Spinal cord (tissue), 9 donors: ENCODE measurements at regions not wholly inside any gene's neighbourhood (a gene's known extent, or its start where the extent isn't known, plus 50 kb on each side); places are given as distances from the start of the nearest gene placed in this dataset.
"Not testable (repeated sequence)": the region's sequence is repeated elsewhere in the genome, so short reads cannot be mapped to it uniquely, and the experiment has no call there.

Source experiments
- DNase-seq, 6 donors: peaks; one replicate each; pipeline versions ENCODE4 v3.0.0 to v3.0.0-alpha.2; 2013 to 2015; ENCODE audit warnings: low spot score in 6 of 6, low read depth in 4 of 6
- H3K27ac ChIP-seq: one replicate; pipeline ENCODE4 v1.5.1; 2013; ENCODE audit warnings: low read depth, low read length, control low read depth
- H3K27me3 ChIP-seq: one replicate; pipeline ENCODE4 v1.6.1; 2013; ENCODE audit warnings: low read length; ENCODE audit not compliant: control insufficient read depth, insufficient read depth
- H3K36me3 ChIP-seq: one replicate; pipeline ENCODE4 v1.6.1; 2013; ENCODE audit warnings: low read length; ENCODE audit not compliant: control insufficient read depth, insufficient read depth
- H3K4me1 ChIP-seq: one replicate; pipeline ENCODE4 v1.6.1; 2013; ENCODE audit warnings: low read length; ENCODE audit not compliant: control insufficient read depth, insufficient read depth
- H3K4me3 ChIP-seq: one replicate; pipeline ENCODE4 v1.5.1; 2013; ENCODE audit warnings: low read depth, low read length, control low read depth
- H3K9me3 ChIP-seq: one replicate; pipeline ENCODE4 v1.6.1; 2013; ENCODE audit warnings: low read length; ENCODE audit not compliant: control insufficient read depth, insufficient read depth
- WGBS: methylation state at CpG from one replicate; pipeline ENCODE4 v1.1.5; 2013; ENCODE audit warnings: missing lambda C conversion rate; ENCODE audit not compliant: insufficient coverage; 5-methylcytosine and 5-hydroxymethylcytosine counted together
- donor health status: healthy.

- H3K4me3 ChIP-seq, result no peak overlapping the region
- 100% methylated on average over 1 of the region's 3 CpGs for WGBS
- no peak overlapping the region for H3K27ac ChIP-seq
- H3K36me3 ChIP-seq, result no peaks in the 10 kb centered on the region
- no peaks in the 10 kb centered on the region for H3K4me1 ChIP-seq
- no peak for DNase-seq
- no peaks in the 10 kb centered on the region for H3K9me3 ChIP-seq
- no peaks in the 10 kb centered on the region for H3K27me3 ChIP-seq
These were observed 58.6 kb upstream of the SOX13 start for GRCh38 chr1:204014336-204014735.

- not testable (repeated sequence) for DNase-seq, H3K36me3 ChIP-seq, H3K27ac ChIP-seq, H3K27me3 ChIP-seq, H3K4me1 ChIP-seq, H3K9me3 ChIP-seq, H3K4me3 ChIP-seq
- WGBS, result 100% methylated on average over 3 of the region's 8 CpGs
These were observed 58.0 kb upstream of the SOX13 start for GRCh38 chr1:204014961-204015360.

- no peaks in the 10 kb centered on the region for H3K4me1 ChIP-seq
- no peak for DNase-seq
- no peaks in the 10 kb centered on the region for H3K36me3 ChIP-seq
- H3K27me3 ChIP-seq, result no peaks in the 10 kb centered on the region
- H3K4me3 ChIP-seq, result no peak overlapping the region
- WGBS, result 27% methylated on average over 1 of the region's 1 CpG
- H3K9me3 ChIP-seq, result no peaks in the 10 kb centered on the region
- H3K27ac ChIP-seq, result no peak overlapping the region
These were observed 55.9 kb upstream of the SOX13 start for GRCh38 chr1:204017032-204017431.

GRCh38 chr1:204018460-204018859 lies 54.5 kb upstream of the SOX13 start:
- WGBS, result no CpG with 5 or more reads among the region's 2 CpGs
- Histone ChIP-seq H3K27me3 (no peaks in the 10 kb centered on the region), H3K9me3 (no peaks in the 10 kb centered on the region), H3K36me3 (no peaks in the 10 kb centered on the region), H3K4me1 (no peaks in the 10 kb centered on the region), H3K27ac (no peak overlapping the region), H3K4me3 (no peak overlapping the region)
- DNase-seq, result no peak
